ENCODE measurements at regions not wholly inside any gene's neighbourhood (a gene's known extent, or its start where the extent isn't known, plus 50 kb on each side); places are given as distances from the start of the nearest gene placed in this dataset.

- Mint-ChIP-seq H3K27ac (no peak overlapping the region), H3K36me3 (no peaks in the 10 kb centered on the region), H3K9me3 (peaks cover 2% of the 10 kb centered on the region), H3K4me3 (no peak overlapping the region), H3K4me1 (no peaks in the 10 kb centered on the region), H3K27me3 (peaks cover 60% of the 10 kb centered on the region)
- no peak for ATAC-seq
Measured at GRCh38 chr10:123576706-123577105, 89.4 kb upstream of the GPR26 start.

- Mint-ChIP-seq H3K27ac (no peak overlapping the region), H3K36me3 (no peaks in the 10 kb centered on the region), H3K4me3 (no peak overlapping the region), H3K9me3 (no peaks in the 10 kb centered on the region), H3K4me1 (no peaks in the 10 kb centered on the region), H3K27me3 (peaks cover 58% of the 10 kb centered on the region)
- no peak for ATAC-seq
Measured at GRCh38 chr10:123577921-123578461, 88.2 kb upstream of the GPR26 start.

GRCh38 chr10:123578721-123579120, 87.4 kb upstream of the GPR26 start:
- Mint-ChIP-seq H3K27me3 (peaks cover 53% of the 10 kb centered on the region), H3K27ac (no peak overlapping the region), H3K4me3 (no peak overlapping the region), H3K36me3 (no peaks in the 10 kb centered on the region), H3K9me3 (no peaks in the 10 kb centered on the region), H3K4me1 (no peaks in the 10 kb centered on the region)
- no peak for ATAC-seq

GRCh38 chr10:123579675-123580074, 86.5 kb upstream of the GPR26 start:
- Mint-ChIP-seq H3K4me3 (no peak overlapping the region), H3K9me3 (no peaks in the 10 kb centered on the region), H3K27me3 (peaks cover 48% of the 10 kb centered on the region), H3K4me1 (no peaks in the 10 kb centered on the region), H3K27ac (no peak overlapping the region), H3K36me3 (no peaks in the 10 kb centered on the region)
- no peak for ATAC-seq

GRCh38 chr10:123580426-123580825, 85.7 kb upstream of the GPR26 start:
- Mint-ChIP-seq H3K27me3 (peaks cover 50% of the 10 kb centered on the region), H3K9me3 (no peaks in the 10 kb centered on the region), H3K4me1 (no peaks in the 10 kb centered on the region), H3K4me3 (no peak overlapping the region), H3K36me3 (no peaks in the 10 kb centered on the region), H3K27ac (no peak overlapping the region)
- ATAC-seq: no peak

- Mint-ChIP-seq H3K9me3 (no peaks in the 10 kb centered on the region), H3K4me1 (no peaks in the 10 kb centered on the region), H3K4me3 (no peak overlapping the region), H3K36me3 (no peaks in the 10 kb centered on the region), H3K27me3 (peaks cover 53% of the 10 kb centered on the region), H3K27ac (no peak overlapping the region)
- no peak for ATAC-seq
Measured at GRCh38 chr10:123581656-123582055, 84.5 kb upstream of the GPR26 start.

GRCh38 chr10:123582084-123582989, 83.8 kb upstream of the GPR26 start:
- Mint-ChIP-seq H3K9me3 (no peaks in the 10 kb centered on the region), H3K27ac (no peak overlapping the region), H3K36me3 (no peaks in the 10 kb centered on the region), H3K4me1 (no peaks in the 10 kb centered on the region), H3K27me3 (peaks cover 47% of the 10 kb centered on the region), H3K4me3 (no peak overlapping the region)
- peak; percentile 68 for ATAC-seq

- no peak for ATAC-seq
- H3K4me1 Mint-ChIP-seq: no peaks in the 10 kb centered on the region
- no peak overlapping the region for H3K4me3 Mint-ChIP-seq
- H3K36me3 Mint-ChIP-seq: no peaks in the 10 kb centered on the region
- H3K27me3 Mint-ChIP-seq: peaks cover 44% of the 10 kb centered on the region
- no peak overlapping the region for H3K27ac Mint-ChIP-seq
- H3K9me3 Mint-ChIP-seq: no peaks in the 10 kb centered on the region
Measured at GRCh38 chr10:123583639-123584418, 82.3 kb upstream of the GPR26 start.

GRCh38 chr10:123584419-123584775, 81.8 kb upstream of the GPR26 start:
- Mint-ChIP-seq H3K4me3 (no peak overlapping the region), H3K27ac (no peak overlapping the region), H3K36me3 (no peaks in the 10 kb centered on the region), H3K9me3 (no peaks in the 10 kb centered on the region), H3K4me1 (no peaks in the 10 kb centered on the region), H3K27me3 (peaks cover 46% of the 10 kb centered on the region)
- no peak for ATAC-seq

- no peaks in the 10 kb centered on the region for H3K4me1 Mint-ChIP-seq
- H3K27ac Mint-ChIP-seq: no peak overlapping the region
- no peak for ATAC-seq
- H3K27me3 Mint-ChIP-seq: peaks cover 46% of the 10 kb centered on the region
- no peaks in the 10 kb centered on the region for H3K9me3 Mint-ChIP-seq
- no peak overlapping the region for H3K4me3 Mint-ChIP-seq
- H3K36me3 Mint-ChIP-seq: no peaks in the 10 kb centered on the region
Measured at GRCh38 chr10:123585477-123586445, 80.4 kb upstream of the GPR26 start.

GRCh38 chr10:123587110-123587509, 79.0 kb upstream of the GPR26 start:
- H3K4me1 Mint-ChIP-seq: no peaks in the 10 kb centered on the region
- H3K27ac Mint-ChIP-seq: no peak overlapping the region
- H3K9me3 Mint-ChIP-seq: no peaks in the 10 kb centered on the region
- H3K4me3 Mint-ChIP-seq: no peak overlapping the region
- no peaks in the 10 kb centered on the region for H3K36me3 Mint-ChIP-seq
- peaks cover 36% of the 10 kb centered on the region for H3K27me3 Mint-ChIP-seq
- ATAC-seq: no peak

GRCh38 chr10:123588386-123588914, 77.7 kb upstream of the GPR26 start:
- no peak overlapping the region for H3K4me3 Mint-ChIP-seq
- H3K27me3 Mint-ChIP-seq: peaks cover 25% of the 10 kb centered on the region
- H3K4me1 Mint-ChIP-seq: no peaks in the 10 kb centered on the region
- peak; percentile 34 for ATAC-seq
- H3K36me3 Mint-ChIP-seq: no peaks in the 10 kb centered on the region
- H3K27ac Mint-ChIP-seq: no peak overlapping the region
- no peaks in the 10 kb centered on the region for H3K9me3 Mint-ChIP-seq

GRCh38 chr10:123595661-123596060, 70.5 kb upstream of the GPR26 start:
- Mint-ChIP-seq H3K36me3 (no peaks in the 10 kb centered on the region), H3K27me3 (peaks cover 17% of the 10 kb centered on the region), H3K9me3 (no peaks in the 10 kb centered on the region), H3K4me1 (no peaks in the 10 kb centered on the region), H3K27ac (no peak overlapping the region), H3K4me3 (no peak overlapping the region)
- ATAC-seq: no peak

GRCh38 chr10:123597676-123598075, 68.5 kb upstream of the GPR26 start:
- H3K4me3 Mint-ChIP-seq: no peak overlapping the region
- no peak overlapping the region for H3K27ac Mint-ChIP-seq
- ATAC-seq: no peak

More at GRCh38 chr10:123597676-123598075, 68.5 kb upstream of the GPR26 start:
- peaks cover 2% of the 10 kb centered on the region for H3K9me3 Mint-ChIP-seq
- no peaks in the 10 kb centered on the region for H3K4me1 Mint-ChIP-seq
- H3K36me3 Mint-ChIP-seq: no peaks in the 10 kb centered on the region
- H3K27me3 Mint-ChIP-seq: peaks cover 17% of the 10 kb centered on the region
